ENCODE measurements at regions not wholly inside any gene's neighbourhood (a gene's known extent, or its start where the extent isn't known, plus 50 kb on each side); places are given as distances from the start of the nearest gene placed in this dataset.

- Histone ChIP-seq H3K27ac (ENCODE audit: low read depth, low read length) (no peak overlapping the region), H3K27me3 (ENCODE audit: control insufficient read depth, insufficient read depth, low read length) (no peaks in the 10 kb centered on the region), H3K9me3 (ENCODE audit: control insufficient read depth, insufficient read depth, low read length) (peaks cover 30% of the 10 kb centered on the region), H3K4me3 (ENCODE audit: low read depth, low read length) (no peak overlapping the region)
- CTCF ChIA-PET: no interaction called here
- POLR2A ChIA-PET: no interaction called here
- TF ChIP-seq, protein P1, sequence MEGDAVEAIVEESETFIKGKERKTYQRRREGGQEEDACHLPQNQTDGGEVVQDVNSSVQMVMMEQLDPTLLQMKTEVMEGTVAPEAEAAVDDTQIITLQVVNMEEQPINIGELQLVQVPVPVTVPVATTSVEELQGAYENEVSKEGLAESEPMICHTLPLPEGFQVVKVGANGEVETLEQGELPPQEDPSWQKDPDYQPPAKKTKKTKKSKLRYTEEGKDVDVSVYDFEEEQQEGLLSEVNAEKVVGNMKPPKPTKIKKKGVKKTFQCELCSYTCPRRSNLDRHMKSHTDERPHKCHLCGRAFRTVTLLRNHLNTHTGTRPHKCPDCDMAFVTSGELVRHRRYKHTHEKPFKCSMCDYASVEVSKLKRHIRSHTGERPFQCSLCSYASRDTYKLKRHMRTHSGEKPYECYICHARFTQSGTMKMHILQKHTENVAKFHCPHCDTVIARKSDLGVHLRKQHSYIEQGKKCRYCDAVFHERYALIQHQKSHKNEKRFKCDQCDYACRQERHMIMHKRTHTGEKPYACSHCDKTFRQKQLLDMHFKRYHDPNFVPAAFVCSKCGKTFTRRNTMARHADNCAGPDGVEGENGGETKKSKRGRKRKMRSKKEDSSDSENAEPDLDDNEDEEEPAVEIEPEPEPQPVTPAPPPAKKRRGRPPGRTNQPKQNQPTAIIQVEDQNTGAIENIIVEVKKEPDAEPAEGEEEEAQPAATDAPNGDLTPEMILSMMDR (IDR thresholded peaks at IDR 0.05; ENCODE audit: low read depth, low read length): no peak
- no peak for DNase-seq (ENCODE audit: low read depth, low spot score)
These were observed 272.2 kb upstream of the CCL2 start for GRCh38 chr17:33982909-33983308.

DNA sequence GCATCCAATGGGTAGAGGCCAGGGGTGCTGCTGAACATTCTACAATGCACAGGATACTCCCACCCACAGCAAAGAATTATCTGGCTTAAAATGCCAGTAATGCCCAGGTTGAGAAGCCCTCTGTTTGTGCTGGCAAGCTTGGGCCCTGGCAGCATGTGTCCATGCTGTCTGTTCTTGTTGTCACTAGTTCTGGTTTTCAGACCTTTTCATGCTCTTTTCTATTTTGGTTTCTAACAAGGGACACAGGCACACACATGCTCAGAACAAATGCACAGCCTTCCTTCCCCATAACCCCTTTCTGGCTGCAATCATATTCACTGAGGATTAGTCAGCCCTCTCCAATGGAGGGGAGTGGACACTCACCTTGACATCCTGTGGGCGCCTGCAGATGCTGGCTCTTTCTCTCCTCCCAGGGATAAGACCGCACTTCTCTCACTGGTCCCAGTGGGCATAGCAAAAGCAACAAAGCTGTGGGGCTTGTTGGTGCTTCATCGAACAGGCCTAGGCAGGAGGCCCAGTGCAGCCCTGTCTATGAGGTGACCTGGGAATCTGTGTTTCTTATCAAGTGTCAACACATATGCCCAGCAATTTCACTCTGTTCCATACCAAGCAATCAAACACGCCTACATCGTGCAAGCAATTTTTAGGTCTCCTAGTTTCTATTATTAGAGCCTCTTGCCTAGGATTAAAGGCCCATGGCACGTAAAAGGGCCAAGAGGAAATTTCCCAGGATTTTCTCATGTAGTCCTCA, 271.1 kb upstream of the CCL2 start:
- Histone ChIP-seq H3K9me3 (ENCODE audit: control insufficient read depth, insufficient read depth, low read length) (peaks cover 19% of the 10 kb centered on the region), H3K27me3 (ENCODE audit: control insufficient read depth, insufficient read depth, low read length) (no peaks in the 10 kb centered on the region), H3K27ac (ENCODE audit: low read depth, low read length) (no peak overlapping the region), H3K4me3 (ENCODE audit: low read depth, low read length) (no peak overlapping the region)
- DNase-seq (ENCODE audit: low read depth, low spot score): no peak
- POLR2A ChIA-PET: no interaction called here
- TF ChIP-seq, protein P1 (IDR thresholded peaks at IDR 0.05; ENCODE audit: low read depth, low read length): no peak
- CTCF ChIA-PET: no interaction called here

GRCh38 chr17:33986088-33986487, 269.0 kb upstream of the CCL2 start:
- Histone ChIP-seq H3K27me3 (ENCODE audit: control insufficient read depth, insufficient read depth, low read length) (no peaks in the 10 kb centered on the region), H3K27ac (ENCODE audit: low read depth, low read length) (no peak overlapping the region), H3K9me3 (ENCODE audit: control insufficient read depth, insufficient read depth, low read length) (peaks cover 11% of the 10 kb centered on the region; the same call in 1 of the 2 replicates), H3K4me3 (ENCODE audit: low read depth, low read length) (no peak overlapping the region)
- no peak for DNase-seq (ENCODE audit: low read depth, low spot score)
- POLR2A ChIA-PET: no interaction called here
- TF ChIP-seq, protein P1 (IDR thresholded peaks at IDR 0.05; ENCODE audit: low read depth, low read length): no peak
- CTCF ChIA-PET: no interaction called here

DNA sequence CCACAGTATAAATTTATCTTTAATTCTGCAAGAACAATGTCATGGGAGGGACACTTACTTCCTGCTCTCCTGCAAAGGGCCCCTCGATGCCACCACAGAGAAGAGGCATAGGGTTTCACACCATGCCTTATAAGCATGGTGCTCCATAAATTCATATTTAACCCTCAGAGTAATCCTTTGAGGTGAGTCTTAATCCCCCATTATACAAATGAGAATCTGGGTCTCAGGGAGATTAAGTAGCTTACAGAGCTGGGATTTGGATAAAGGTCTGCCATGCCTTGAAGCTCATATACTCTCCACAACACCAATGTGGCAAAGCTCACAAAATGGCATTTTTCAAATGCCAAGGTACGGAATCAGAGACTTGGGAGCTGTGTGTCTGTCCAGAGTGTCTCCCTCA, 268.5 kb upstream of the CCL2 start:
- Histone ChIP-seq H3K4me3 (ENCODE audit: low read depth, low read length) (no peak overlapping the region), H3K27ac (ENCODE audit: low read depth, low read length) (no peak overlapping the region), H3K27me3 (ENCODE audit: control insufficient read depth, insufficient read depth, low read length) (no peaks in the 10 kb centered on the region), H3K9me3 (ENCODE audit: control insufficient read depth, insufficient read depth, low read length) (peaks cover 11% of the 10 kb centered on the region; the same call in 1 of the 2 replicates)
- ChIA-PET CTCF (no interaction called here), POLR2A (no interaction called here)
- DNase-seq (ENCODE audit: low read depth, low spot score): no peak
- TF ChIP-seq, protein P1 (IDR thresholded peaks at IDR 0.05; ENCODE audit: low read depth, low read length): no peak

DNA sequence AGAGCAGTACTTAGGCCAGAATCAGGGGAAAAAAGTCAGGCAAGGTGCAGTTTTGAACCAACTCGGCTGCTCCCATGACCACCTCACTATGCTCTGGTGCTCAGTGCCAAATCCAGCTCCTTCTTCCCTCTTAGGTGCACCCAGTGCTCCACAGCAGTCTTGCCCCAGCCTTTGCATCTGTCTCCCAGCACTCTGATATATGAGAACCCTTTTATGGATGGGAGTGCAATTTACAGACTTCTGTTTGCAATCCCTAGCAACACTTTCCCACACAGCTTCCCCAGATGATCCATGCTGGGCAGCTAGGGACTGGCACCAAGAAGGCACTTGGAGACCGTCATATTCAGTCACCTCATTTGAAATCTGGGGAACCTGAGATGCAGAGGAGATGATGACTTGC, 267.9 kb upstream of the CCL2 start:
- Histone ChIP-seq H3K9me3 (ENCODE audit: control insufficient read depth, insufficient read depth, low read length) (peaks cover 11% of the 10 kb centered on the region; the same call in 1 of the 2 replicates), H3K27me3 (ENCODE audit: control insufficient read depth, insufficient read depth, low read length) (no peaks in the 10 kb centered on the region), H3K4me3 (ENCODE audit: low read depth, low read length) (no peak overlapping the region), H3K27ac (ENCODE audit: low read depth, low read length) (no peak overlapping the region)
- TF ChIP-seq, protein P1 (IDR thresholded peaks at IDR 0.05; ENCODE audit: low read depth, low read length): no peak
- POLR2A ChIA-PET: no interaction called here
- DNase-seq (ENCODE audit: low read depth, low spot score): no peak
- CTCF ChIA-PET: no interaction called here

All from AG04450 (cell line).